ENCODE measurements at regions not wholly inside any gene's neighbourhood (a gene's known extent, or its start where the extent isn't known, plus 50 kb on each side); places are given as distances from the start of the nearest gene placed in this dataset.

DNA sequence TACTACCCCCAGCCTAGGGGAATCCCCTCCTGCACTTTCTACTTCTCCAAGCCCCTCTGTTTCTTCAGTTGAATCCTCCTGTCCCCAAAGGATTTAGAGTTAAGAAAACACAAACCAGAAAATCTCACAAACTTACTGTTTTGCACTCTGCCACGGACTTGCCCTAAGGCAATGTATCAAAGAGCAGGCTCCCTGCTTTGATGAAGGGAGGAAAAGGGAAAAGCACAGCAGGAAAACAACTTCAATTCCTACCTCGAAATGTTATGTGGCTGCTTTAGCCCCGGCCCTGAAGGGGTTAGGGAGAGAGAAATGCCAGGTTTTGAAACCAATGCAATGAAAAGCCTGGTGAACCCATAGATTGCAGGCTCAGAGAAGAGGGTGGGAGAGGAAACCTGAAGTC, 254.7 kb downstream of the MAN2A1 start:
- Histone ChIP-seq H3K9ac (no peak overlapping the region), H3K36me3 (no peaks in the 10 kb centered on the region), H4K20me1 (no peaks in the 10 kb centered on the region), H3K9me3 (peaks cover 17% of the 10 kb centered on the region), H3K4me1 (0 out of 2 replicates have a peak, but pooled peaks cover 5% of the 10 kb centered on the region), H3K4me2 (no peak overlapping the region), H3K27ac (no peak overlapping the region), H3K4me3 (no peak overlapping the region), H3K27me3 (no peaks in the 10 kb centered on the region)
- no peak for TF ChIP-seq Cebpa-rat (IDR thresholded peaks at IDR 0.05)

DNA sequence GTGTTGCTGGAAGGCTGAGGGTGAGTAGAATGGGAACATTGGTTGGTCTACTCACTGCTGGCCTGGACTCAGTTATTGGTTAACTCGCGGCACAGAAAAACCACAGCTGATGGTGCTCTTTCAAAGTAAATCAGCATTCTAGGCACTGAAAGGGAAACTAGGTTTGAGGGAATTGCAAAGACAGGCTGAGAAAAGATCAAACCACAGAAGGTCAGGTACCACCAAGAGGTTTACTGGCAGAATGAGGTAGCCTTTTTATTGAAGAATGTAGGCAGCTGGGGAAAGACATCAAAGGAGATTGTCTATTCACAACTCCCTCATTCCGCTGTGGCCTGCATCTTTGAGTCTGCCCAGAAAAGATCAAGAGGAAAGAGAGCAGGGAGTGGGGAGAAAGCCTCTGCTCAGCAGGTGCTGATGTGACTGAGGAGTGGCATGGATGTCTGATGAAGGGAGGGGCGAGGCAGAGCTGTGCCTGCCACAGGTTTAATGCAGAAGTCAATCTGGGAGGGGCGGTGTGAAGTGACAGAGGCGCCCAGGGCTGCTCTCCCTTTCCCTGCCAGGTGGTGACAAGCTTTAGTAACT, 255.5 kb downstream of the MAN2A1 start:
- no peak overlapping the region for H3K4me3 ChIP-seq
- H3K27me3 ChIP-seq = no peaks in the 10 kb centered on the region
- H3K36me3 ChIP-seq = no peaks in the 10 kb centered on the region
- H3K27ac ChIP-seq = no peak overlapping the region
- H3K4me1 ChIP-seq = 0 out of 2 replicates have a peak, but pooled peaks cover 5% of the 10 kb centered on the region
- no peak overlapping the region for H3K4me2 ChIP-seq
- TF ChIP-seq Cebpa-rat (IDR thresholded peaks at IDR 0.05) = no peak
- no peak overlapping the region for H3K9ac ChIP-seq
- H3K9me3 ChIP-seq = peaks cover 10% of the 10 kb centered on the region
- no peaks in the 10 kb centered on the region for H4K20me1 ChIP-seq

GRCh38 chr5:109945723-109946480, 256.2 kb downstream of the MAN2A1 start:
- H3K4me3 ChIP-seq = no peak overlapping the region
- no peak overlapping the region for H3K27ac ChIP-seq
- no peaks in the 10 kb centered on the region for H3K36me3 ChIP-seq
- no peak overlapping the region for H3K9ac ChIP-seq
- H3K4me1 ChIP-seq = 0 out of 2 replicates have a peak, but pooled peaks cover 5% of the 10 kb centered on the region
- no peak overlapping the region for H3K4me2 ChIP-seq
- peaks cover 3% of the 10 kb centered on the region for H3K9me3 ChIP-seq
- no peak for TF ChIP-seq Cebpa-rat (IDR thresholded peaks at IDR 0.05)
- no peaks in the 10 kb centered on the region for H4K20me1 ChIP-seq
- no peaks in the 10 kb centered on the region for H3K27me3 ChIP-seq

DNA sequence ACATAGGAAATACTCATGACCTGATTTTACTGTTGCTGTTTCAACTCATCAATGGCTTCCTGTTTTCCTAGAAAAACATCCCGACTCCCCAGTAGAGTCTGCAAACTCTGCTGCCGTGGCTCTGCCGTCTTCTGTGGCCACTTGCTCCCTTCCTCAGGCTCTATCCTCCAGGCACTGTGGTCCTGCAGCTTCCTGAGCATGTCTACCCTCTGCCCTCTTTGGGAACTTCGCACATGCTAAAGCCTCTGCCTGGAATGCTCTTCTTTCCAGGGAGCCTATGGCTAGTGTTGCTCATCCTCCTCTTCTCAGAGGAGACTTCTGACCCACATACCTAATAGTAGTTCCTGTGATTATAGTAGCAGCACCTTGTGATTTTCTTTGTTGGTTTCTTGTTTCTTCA, 256.9 kb downstream of the MAN2A1 start:
- H3K27ac ChIP-seq = no peak overlapping the region
- no peaks in the 10 kb centered on the region for H3K9me3 ChIP-seq
- H3K4me3 ChIP-seq = no peak overlapping the region
- H3K4me2 ChIP-seq = no peak overlapping the region
- H3K9ac ChIP-seq = no peak overlapping the region
- TF ChIP-seq Cebpa-rat (IDR thresholded peaks at IDR 0.05) = no peak
- no peaks in the 10 kb centered on the region for H4K20me1 ChIP-seq
- H3K27me3 ChIP-seq = no peaks in the 10 kb centered on the region
- H3K4me1 ChIP-seq = 0 out of 2 replicates have a peak, but pooled peaks cover 5% of the 10 kb centered on the region
- no peaks in the 10 kb centered on the region for H3K36me3 ChIP-seq

GRCh38 chr5:109947667-109948066, 257.9 kb downstream of the MAN2A1 start:
- H3K9ac ChIP-seq = no peak overlapping the region
- 0 out of 2 replicates have a peak, but pooled peaks cover 5% of the 10 kb centered on the region for H3K4me1 ChIP-seq
- H3K36me3 ChIP-seq = no peaks in the 10 kb centered on the region
- no peaks in the 10 kb centered on the region for H3K27me3 ChIP-seq
- H3K27ac ChIP-seq = no peak overlapping the region
- no peak for TF ChIP-seq Cebpa-rat (IDR thresholded peaks at IDR 0.05)
- no peaks in the 10 kb centered on the region for H3K9me3 ChIP-seq
- no peak overlapping the region for H3K4me3 ChIP-seq
- no peak overlapping the region for H3K4me2 ChIP-seq
- no peaks in the 10 kb centered on the region for H4K20me1 ChIP-seq

DNA sequence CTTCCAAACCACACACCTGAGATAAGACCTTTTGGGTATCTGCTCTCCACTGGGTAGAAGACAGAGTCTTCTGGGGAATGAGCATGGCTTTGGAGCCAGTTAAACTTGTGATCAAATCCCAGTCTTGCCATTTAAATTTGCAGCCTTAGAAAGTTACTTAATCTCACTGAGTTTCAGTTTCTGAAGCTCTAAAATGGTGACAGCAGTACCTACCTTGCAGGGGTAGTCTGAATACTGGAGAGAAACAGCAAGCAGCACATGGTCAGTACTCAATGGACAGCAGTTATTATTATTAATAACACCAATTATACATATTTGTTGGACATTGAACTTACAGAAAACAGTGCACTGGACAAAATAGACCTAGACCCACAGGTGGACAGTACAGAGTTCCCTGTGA, 260.9 kb downstream of the MAN2A1 start:
- no peak for TF ChIP-seq Cebpa-rat (IDR thresholded peaks at IDR 0.05)
- Histone ChIP-seq H3K27me3 (no peaks in the 10 kb centered on the region), H3K4me3 (no peak overlapping the region), H3K27ac (no peak overlapping the region), H3K36me3 (no peaks in the 10 kb centered on the region), H3K4me1 (no peaks in the 10 kb centered on the region), H3K9me3 (no peaks in the 10 kb centered on the region), H3K4me2 (no peak overlapping the region), H4K20me1 (no peaks in the 10 kb centered on the region), H3K9ac (no peak overlapping the region)

DNA sequence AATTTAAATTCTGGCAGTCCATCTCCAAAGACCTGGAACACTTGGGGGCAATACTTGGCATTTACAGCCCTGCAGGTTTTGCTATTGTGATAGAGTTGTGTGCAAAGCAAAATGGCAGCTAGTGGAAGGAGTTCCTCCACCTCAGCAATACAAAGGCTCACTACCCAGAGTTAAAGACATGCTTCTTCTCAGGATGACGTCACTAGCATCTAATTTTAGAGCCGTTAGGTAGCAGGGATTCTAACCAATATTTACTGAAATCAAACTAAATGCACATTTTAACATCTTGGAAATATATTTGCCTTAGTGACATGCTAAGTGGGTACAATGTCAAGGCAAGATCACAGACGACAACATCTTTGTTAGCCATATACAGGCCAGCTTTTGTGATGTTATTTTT, 261.6 kb downstream of the MAN2A1 start:
- no peak overlapping the region for H3K4me2 ChIP-seq
- no peak for TF ChIP-seq Cebpa-rat (IDR thresholded peaks at IDR 0.05)
- no peak overlapping the region for H3K27ac ChIP-seq
- H3K4me1 ChIP-seq = peaks cover under 1% of the 10 kb centered on the region; the same call in 1 of the 2 replicates
- no peaks in the 10 kb centered on the region for H4K20me1 ChIP-seq
- H3K27me3 ChIP-seq = no peaks in the 10 kb centered on the region
- no peaks in the 10 kb centered on the region for H3K9me3 ChIP-seq
- no peaks in the 10 kb centered on the region for H3K36me3 ChIP-seq
- H3K4me3 ChIP-seq = no peak overlapping the region
- H3K9ac ChIP-seq = no peak overlapping the region

GRCh38 chr5:109951758-109952157, 262.0 kb downstream of the MAN2A1 start:
- no peaks in the 10 kb centered on the region for H3K27me3 ChIP-seq
- H4K20me1 ChIP-seq = no peaks in the 10 kb centered on the region
- no peak for TF ChIP-seq Cebpa-rat (IDR thresholded peaks at IDR 0.05)
- H3K4me1 ChIP-seq = peaks cover 5% of the 10 kb centered on the region
- H3K4me2 ChIP-seq = no peak overlapping the region
- no peak overlapping the region for H3K27ac ChIP-seq
- no peak overlapping the region for H3K9ac ChIP-seq
- H3K4me3 ChIP-seq = no peak overlapping the region
- H3K9me3 ChIP-seq = no peaks in the 10 kb centered on the region
- H3K36me3 ChIP-seq = no peaks in the 10 kb centered on the region

DNA sequence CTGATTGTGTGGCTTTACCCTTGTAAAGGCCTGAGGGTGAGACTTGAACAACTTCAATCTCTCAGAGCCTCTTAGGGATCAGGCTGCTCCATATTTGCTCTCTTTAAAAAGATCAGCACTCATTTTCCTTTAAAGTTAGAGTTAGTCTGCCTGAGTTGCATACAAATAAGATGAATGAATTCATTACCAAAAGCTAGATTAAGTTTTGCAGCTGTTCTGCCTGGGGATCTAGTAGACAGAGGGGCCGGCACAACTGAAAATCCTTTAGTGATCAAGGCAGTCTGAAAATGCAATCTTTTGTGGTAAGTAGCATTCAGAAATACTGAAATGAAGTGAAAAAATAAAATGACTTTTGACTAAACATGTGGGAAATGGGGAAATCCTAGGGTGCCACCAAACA, 264.0 kb downstream of the MAN2A1 start:
- Histone ChIP-seq H3K9ac (no peak overlapping the region), H4K20me1 (no peaks in the 10 kb centered on the region), H3K4me1 (peaks cover 10% of the 10 kb centered on the region), H3K4me3 (no peak overlapping the region), H3K9me3 (no peaks in the 10 kb centered on the region), H3K27ac (no peak overlapping the region), H3K36me3 (no peaks in the 10 kb centered on the region), H3K27me3 (no peaks in the 10 kb centered on the region), H3K4me2 (no peak overlapping the region)
- TF ChIP-seq Cebpa-rat (IDR thresholded peaks at IDR 0.05) = no peak

DNA sequence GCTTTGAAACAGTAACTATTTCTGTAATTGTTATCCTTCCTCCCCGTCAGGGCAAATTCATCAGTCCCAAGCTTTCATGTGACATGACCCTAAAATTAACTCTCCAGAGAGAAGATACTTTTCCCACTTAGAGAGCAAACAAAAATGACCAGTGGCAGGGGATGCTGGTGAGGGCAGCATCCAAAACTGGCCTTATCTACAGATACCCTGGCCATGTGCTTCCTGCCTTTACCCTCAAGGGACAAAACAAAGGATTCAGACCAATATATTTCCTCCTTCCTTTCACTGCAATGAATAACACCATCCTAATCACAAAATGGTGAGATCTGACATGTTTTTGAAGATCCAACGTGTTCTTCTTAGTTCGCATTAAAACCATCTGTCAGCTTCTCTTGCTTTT, 267.2 kb downstream of the MAN2A1 start:
- Histone ChIP-seq H3K27ac (no peak overlapping the region), H3K9me3 (no peaks in the 10 kb centered on the region), H3K4me1 (peaks cover 10% of the 10 kb centered on the region), H3K4me3 (no peak overlapping the region), H3K9ac (no peak overlapping the region), H3K4me2 (peak overlapping the region; percentile 47), H3K27me3 (no peaks in the 10 kb centered on the region), H4K20me1 (no peaks in the 10 kb centered on the region), H3K36me3 (no peaks in the 10 kb centered on the region)
- no peak for TF ChIP-seq Cebpa-rat (IDR thresholded peaks at IDR 0.05)
